ENCODE measurements at regions not wholly inside any gene's neighbourhood (a gene's known extent, or its start where the extent isn't known, plus 50 kb on each side); places are given as distances from the start of the nearest gene placed in this dataset.
"Not testable (repeated sequence)": the region's sequence is repeated elsewhere in the genome, so short reads cannot be mapped to it uniquely, and the experiment has no call there.

DNA sequence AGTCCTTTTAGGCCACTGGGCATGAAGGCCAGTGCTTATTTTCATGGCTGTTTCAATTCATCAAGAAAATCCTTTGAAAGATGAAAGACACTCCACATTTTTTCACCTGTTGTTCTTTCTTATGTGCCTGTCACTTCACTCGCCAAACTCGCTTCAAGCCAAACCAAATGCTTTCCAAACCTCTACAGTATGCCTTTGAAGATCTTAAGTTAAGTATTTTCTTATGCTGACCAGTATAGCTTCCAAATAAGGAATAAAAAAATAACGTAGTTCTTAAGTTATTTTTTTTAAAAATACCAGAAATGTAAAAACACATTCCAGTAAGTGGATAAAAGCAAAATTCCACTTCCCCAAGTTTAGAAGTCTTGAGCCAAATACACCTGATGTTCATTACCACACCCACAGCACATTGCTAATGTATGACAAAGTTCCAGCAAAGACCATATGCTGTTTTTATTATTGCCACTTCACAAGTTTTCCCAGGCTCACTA, 186.1 kb downstream of the MTERF1 start:
- H3K9me3 Mint-ChIP-seq, result peaks cover 6% of the 10 kb centered on the region
- H3K27me3 Mint-ChIP-seq (ENCODE audit: low read depth), result no peaks in the 10 kb centered on the region
- H3K27ac Mint-ChIP-seq, result no peak overlapping the region
- no peak overlapping the region for H3K4me3 Mint-ChIP-seq
- no peaks in the 10 kb centered on the region for H3K36me3 Mint-ChIP-seq (ENCODE audit: low read depth)
- no peak for DNase-seq (ENCODE audit: low spot score)
- no peaks in the 10 kb centered on the region for H3K4me1 Mint-ChIP-seq (ENCODE audit: low read depth)

DNA sequence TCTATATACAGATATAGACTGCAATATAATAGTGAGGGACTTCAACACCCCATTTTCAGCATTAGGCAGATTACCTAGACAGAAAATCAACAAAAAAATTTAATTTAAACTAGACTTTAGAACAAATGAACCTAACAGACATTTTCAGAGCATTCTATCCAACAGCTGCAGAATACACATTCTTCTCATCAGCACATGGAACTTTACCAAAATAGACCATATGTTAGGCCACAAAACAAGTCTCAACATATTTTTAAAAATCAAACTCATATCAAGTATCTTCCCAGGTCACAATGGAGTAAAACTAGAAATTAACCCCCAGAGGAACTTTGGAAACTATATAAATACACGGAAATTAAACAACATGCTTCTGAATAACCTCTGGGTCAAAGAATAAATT, 169.6 kb downstream of the MTERF1 start:
- no peak overlapping the region for H3K27ac Mint-ChIP-seq
- no peak overlapping the region for H3K4me3 Mint-ChIP-seq
- no peaks in the 10 kb centered on the region for H3K4me1 Mint-ChIP-seq (ENCODE audit: low read depth)
- peaks cover 14% of the 10 kb centered on the region for H3K9me3 Mint-ChIP-seq
- H3K27me3 Mint-ChIP-seq (ENCODE audit: low read depth), result no peaks in the 10 kb centered on the region
- no peak for DNase-seq (ENCODE audit: low spot score)
- no peaks in the 10 kb centered on the region for H3K36me3 Mint-ChIP-seq (ENCODE audit: low read depth)

GRCh38 chr7:91713669-91714068, 166.8 kb downstream of the MTERF1 start:
- H3K36me3 Mint-ChIP-seq (ENCODE audit: low read depth), result no peaks in the 10 kb centered on the region
- no peak overlapping the region for H3K4me3 Mint-ChIP-seq
- no peaks in the 10 kb centered on the region for H3K4me1 Mint-ChIP-seq (ENCODE audit: low read depth)
- peaks cover 4% of the 10 kb centered on the region for H3K9me3 Mint-ChIP-seq
- H3K27ac Mint-ChIP-seq, result no peak overlapping the region
- H3K27me3 Mint-ChIP-seq (ENCODE audit: low read depth), result no peaks in the 10 kb centered on the region
- DNase-seq (ENCODE audit: low spot score), result no peak

- Mint-ChIP-seq H3K9me3 (peaks cover 6% of the 10 kb centered on the region), H3K4me3 (no peak overlapping the region), H3K27ac (no peak overlapping the region), H3K4me1 (ENCODE audit: low read depth) (no peaks in the 10 kb centered on the region), H3K36me3 (ENCODE audit: low read depth) (no peaks in the 10 kb centered on the region), H3K27me3 (ENCODE audit: low read depth) (no peaks in the 10 kb centered on the region)
- no peak for DNase-seq (ENCODE audit: low spot score)
Observed at GRCh38 chr7:91717681-91718470, 162.6 kb downstream of the MTERF1 start.

DNA sequence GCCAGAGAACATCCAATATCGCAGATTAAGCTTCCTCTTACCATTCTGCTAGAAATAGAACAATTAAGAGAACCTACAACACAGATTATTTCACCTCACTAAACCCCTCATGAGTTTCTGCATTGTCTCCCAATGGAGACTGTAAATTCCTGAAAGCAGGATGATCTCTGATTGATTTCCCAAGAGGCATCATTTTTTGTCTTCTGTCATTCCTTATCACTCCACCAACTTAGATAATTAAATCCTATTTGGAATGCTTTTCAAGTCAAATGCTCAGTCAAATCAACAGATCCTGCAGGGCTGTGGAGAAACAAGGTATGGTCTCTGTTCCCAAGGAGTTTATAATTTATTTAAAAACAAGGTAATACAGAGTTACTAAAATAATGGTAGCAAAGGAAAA, 161.5 kb downstream of the MTERF1 start:
- Mint-ChIP-seq H3K4me3 (no peak overlapping the region), H3K27ac (no peak overlapping the region), H3K27me3 (ENCODE audit: low read depth) (no peaks in the 10 kb centered on the region), H3K4me1 (ENCODE audit: low read depth) (no peaks in the 10 kb centered on the region), H3K36me3 (ENCODE audit: low read depth) (no peaks in the 10 kb centered on the region), H3K9me3 (peaks cover 10% of the 10 kb centered on the region)
- no peak for DNase-seq (ENCODE audit: low spot score)

DNA sequence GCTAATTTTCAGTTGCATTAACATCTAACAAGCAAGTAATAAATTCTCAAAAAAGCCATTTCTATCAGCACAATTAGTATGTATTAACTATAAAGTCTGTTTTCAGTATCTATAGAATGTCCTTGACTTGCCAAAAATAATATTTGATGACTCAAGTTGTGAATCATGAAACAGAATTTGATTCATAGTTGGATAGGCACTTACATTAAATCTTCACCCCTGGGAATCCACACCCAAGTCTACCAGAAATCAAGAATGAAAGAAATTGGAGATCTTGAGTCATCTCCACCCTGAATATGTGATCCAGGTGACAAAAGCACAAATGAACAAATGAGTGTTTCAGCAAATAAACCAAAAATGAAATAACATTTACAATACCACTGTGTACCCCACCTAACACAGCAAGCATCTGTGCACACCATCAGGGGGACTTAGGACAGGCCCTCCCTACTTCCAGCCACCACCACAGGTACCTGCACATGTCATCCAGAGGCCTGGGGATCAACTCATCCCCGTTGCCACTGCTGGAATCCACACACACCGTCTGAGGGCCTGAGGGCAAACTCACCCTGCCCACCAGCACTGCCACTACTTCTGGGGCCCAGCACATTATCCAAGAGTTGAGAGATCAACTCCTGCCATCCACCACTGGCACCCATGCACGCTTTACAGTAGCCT, 160.1 kb downstream of the MTERF1 start:
- Mint-ChIP-seq H3K4me1 (ENCODE audit: low read depth) (no peaks in the 10 kb centered on the region), H3K9me3 (peaks cover 10% of the 10 kb centered on the region), H3K27ac (no peak overlapping the region), H3K27me3 (ENCODE audit: low read depth) (no peaks in the 10 kb centered on the region), H3K4me3 (no peak overlapping the region), H3K36me3 (ENCODE audit: low read depth) (no peaks in the 10 kb centered on the region)
- no peak for DNase-seq (ENCODE audit: low spot score)

GRCh38 chr7:91722831-91723230, 157.7 kb downstream of the MTERF1 start:
- H3K9me3 Mint-ChIP-seq, result peaks cover 10% of the 10 kb centered on the region
- DNase-seq (ENCODE audit: low spot score), result no peak
- H3K36me3 Mint-ChIP-seq (ENCODE audit: low read depth), result no peaks in the 10 kb centered on the region
- no peaks in the 10 kb centered on the region for H3K27me3 Mint-ChIP-seq (ENCODE audit: low read depth)
- no peaks in the 10 kb centered on the region for H3K4me1 Mint-ChIP-seq (ENCODE audit: low read depth)
- no peak overlapping the region for H3K4me3 Mint-ChIP-seq
- H3K27ac Mint-ChIP-seq, result no peak overlapping the region

- not testable (repeated sequence) for H3K36me3 Mint-ChIP-seq (ENCODE audit: low read depth); H3K9me3 Mint-ChIP-seq
Observed at GRCh38 chr7:91729046-91729445, 151.5 kb downstream of the MTERF1 start.

DNA sequence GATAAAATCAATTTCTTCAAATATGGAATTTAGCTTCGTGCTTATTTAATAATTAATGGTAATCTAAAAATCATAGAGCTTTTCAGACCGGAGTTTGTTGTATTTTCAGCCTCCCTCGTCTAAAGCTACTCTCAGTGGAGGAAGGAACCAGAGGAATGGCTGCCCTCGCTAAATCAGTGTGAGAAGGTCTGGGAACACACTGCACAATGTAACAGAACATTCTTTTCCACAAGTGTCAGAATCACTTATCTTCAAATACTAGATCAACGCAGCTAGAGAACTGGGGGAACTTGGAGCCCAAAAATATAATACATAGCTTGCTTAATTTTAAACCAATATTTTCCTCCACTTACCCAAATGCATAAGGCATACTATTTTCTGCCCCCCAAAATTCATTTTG, 148.5 kb downstream of the MTERF1 start:
- H3K27me3 Mint-ChIP-seq (ENCODE audit: low read depth), result no peaks in the 10 kb centered on the region
- DNase-seq (ENCODE audit: low spot score), result no peak
- no peak overlapping the region for H3K4me3 Mint-ChIP-seq
- peaks cover 5% of the 10 kb centered on the region for H3K9me3 Mint-ChIP-seq
- no peak overlapping the region for H3K27ac Mint-ChIP-seq
- H3K4me1 Mint-ChIP-seq (ENCODE audit: low read depth), result no peaks in the 10 kb centered on the region
- no peaks in the 10 kb centered on the region for H3K36me3 Mint-ChIP-seq (ENCODE audit: low read depth)

More at GRCh38 chr7:91729046-91729445, 151.5 kb downstream of the MTERF1 start:
- H3K27ac Mint-ChIP-seq; H3K4me1 Mint-ChIP-seq (ENCODE audit: low read depth); H3K4me3 Mint-ChIP-seq; DNase-seq (ENCODE audit: low spot score); H3K27me3 Mint-ChIP-seq (ENCODE audit: low read depth): not testable (repeated sequence)

DNA sequence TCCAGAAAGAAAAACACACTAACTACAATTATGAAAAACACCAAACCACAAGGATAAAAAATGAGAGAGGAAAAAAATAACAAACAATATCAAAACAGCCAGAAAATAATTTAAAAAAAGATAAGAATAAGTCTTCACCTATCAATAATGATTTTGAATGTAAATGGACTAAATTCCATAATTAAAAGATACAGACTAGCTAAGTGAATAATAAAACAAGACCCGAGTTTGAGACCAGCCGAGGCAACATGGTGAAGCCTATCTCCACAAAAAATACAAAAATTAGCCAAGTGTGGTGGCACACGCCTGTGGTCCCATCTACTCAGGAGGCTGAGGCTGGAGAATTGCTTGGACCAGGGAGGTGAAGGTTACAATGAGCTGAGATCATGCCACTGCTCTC, 131.1 kb downstream of the MTERF1 start:
- H3K9me3 Mint-ChIP-seq, result peaks cover 3% of the 10 kb centered on the region
- no peak overlapping the region for H3K4me3 Mint-ChIP-seq
- no peaks in the 10 kb centered on the region for H3K27me3 Mint-ChIP-seq (ENCODE audit: low read depth)
- DNase-seq (ENCODE audit: low spot score), result no peak
- H3K27ac Mint-ChIP-seq, result no peak overlapping the region
- no peaks in the 10 kb centered on the region for H3K36me3 Mint-ChIP-seq (ENCODE audit: low read depth)
- H3K4me1 Mint-ChIP-seq (ENCODE audit: low read depth), result no peaks in the 10 kb centered on the region

- no peak for DNase-seq (ENCODE audit: low spot score)
Observed at GRCh38 chr7:91750091-91750490, 130.4 kb downstream of the MTERF1 start.

GRCh38 chr7:91752102-91752501, 128.4 kb downstream of the MTERF1 start:
- Mint-ChIP-seq H3K4me3 (no peak overlapping the region), H3K36me3 (ENCODE audit: low read depth) (no peaks in the 10 kb centered on the region), H3K4me1 (ENCODE audit: low read depth) (no peaks in the 10 kb centered on the region), H3K27me3 (ENCODE audit: low read depth) (no peaks in the 10 kb centered on the region), H3K27ac (no peak overlapping the region), H3K9me3 (peaks cover 3% of the 10 kb centered on the region)
- DNase-seq (ENCODE audit: low spot score), result no peak

More at GRCh38 chr7:91750091-91750490, 130.4 kb downstream of the MTERF1 start:
- Mint-ChIP-seq H3K9me3 (peaks cover 3% of the 10 kb centered on the region), H3K27ac (no peak overlapping the region), H3K36me3 (ENCODE audit: low read depth) (no peaks in the 10 kb centered on the region), H3K27me3 (ENCODE audit: low read depth) (no peaks in the 10 kb centered on the region), H3K4me3 (no peak overlapping the region), H3K4me1 (ENCODE audit: low read depth) (no peaks in the 10 kb centered on the region)

DNA sequence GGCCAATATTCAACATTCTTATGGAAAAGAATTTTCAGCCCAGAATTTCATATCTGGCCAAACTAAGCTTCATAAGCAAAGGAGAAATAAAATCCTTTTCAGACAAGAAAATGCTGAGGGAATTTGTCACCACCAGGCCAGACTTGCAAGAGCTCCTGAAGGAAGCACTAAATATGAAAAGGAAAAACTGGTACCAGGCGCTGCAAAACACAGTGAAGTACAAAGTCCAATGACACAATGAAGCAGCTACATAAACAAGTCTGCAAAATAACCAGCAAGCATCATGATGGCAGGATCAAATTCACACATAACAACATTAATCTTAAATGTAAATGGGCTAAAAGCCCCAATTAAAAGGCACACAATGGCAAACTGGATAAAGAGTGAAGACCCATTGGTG, 126.2 kb downstream of the MTERF1 start:
- not testable (repeated sequence) for H3K4me3 Mint-ChIP-seq; H3K36me3 Mint-ChIP-seq (ENCODE audit: low read depth); H3K9me3 Mint-ChIP-seq; DNase-seq (ENCODE audit: low spot score); H3K27me3 Mint-ChIP-seq (ENCODE audit: low read depth); H3K27ac Mint-ChIP-seq; H3K4me1 Mint-ChIP-seq (ENCODE audit: low read depth)

DNA sequence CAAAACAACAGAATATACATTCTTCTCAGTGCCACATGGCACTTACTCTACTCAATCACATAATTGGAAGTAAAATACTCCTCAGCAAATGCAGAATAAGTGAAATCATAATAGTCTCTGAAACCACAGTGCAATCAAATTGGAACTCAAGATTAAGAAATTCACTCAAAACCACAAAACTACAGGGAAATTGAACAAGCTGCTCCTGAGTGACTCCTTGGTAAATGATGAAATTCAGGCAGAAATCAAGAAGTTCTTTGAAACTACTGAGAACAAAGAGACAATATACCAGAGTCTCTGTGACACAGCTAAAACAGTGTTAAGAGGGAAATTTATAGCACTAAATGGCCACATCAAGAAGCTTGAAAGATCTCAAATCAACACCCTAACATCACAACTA, 125.4 kb downstream of the MTERF1 start:
- H3K27ac Mint-ChIP-seq; H3K4me3 Mint-ChIP-seq; H3K27me3 Mint-ChIP-seq (ENCODE audit: low read depth); H3K9me3 Mint-ChIP-seq; H3K4me1 Mint-ChIP-seq (ENCODE audit: low read depth); H3K36me3 Mint-ChIP-seq (ENCODE audit: low read depth); DNase-seq (ENCODE audit: low spot score): not testable (repeated sequence)

All from T-helper 2 cell treated with Interferon-gamma antibody and Interleukin-4, amounts not matched to agents 5 μg/mL and 100 μg/mL, for 36 hours (primary cell).